GM13977 (cell line): ENCODE measurements at regions not wholly inside any gene's neighbourhood (a gene's known extent, or its start where the extent isn't known, plus 50 kb on each side); places are given as distances from the start of the nearest gene placed in this dataset.

ENCODE experiments used
- DNase-seq: peaks from one replicate; pipeline ENCODE4 v3.0.0; 2012; ENCODE audit warnings: low spot score
- in situ Hi-C: fragments of 300-500 bp; cut with MboI; formaldehyde crosslinking; loops from one replicate; pipeline ENCODE4 v1.12.0; 2022; ENCODE audit warnings: low sequenced_read_pairs, low pct_unique_long_range_greater_than_20kb, mixed read lengths, inconsistent platforms; ENCODE audit not compliant: unreplicated experiment
- TF ChIP-seq, protein P1 (sequence below): IDR thresholded peaks from 2 replicates; pipeline ENCODE4 v1.5.1; 2012; ENCODE audit warnings: mild to moderate bottlenecking, control low read depth; ENCODE audit not compliant: insufficient read depth; ENCODE audit errors: extremely low read depth, missing control alignments

DNA sequence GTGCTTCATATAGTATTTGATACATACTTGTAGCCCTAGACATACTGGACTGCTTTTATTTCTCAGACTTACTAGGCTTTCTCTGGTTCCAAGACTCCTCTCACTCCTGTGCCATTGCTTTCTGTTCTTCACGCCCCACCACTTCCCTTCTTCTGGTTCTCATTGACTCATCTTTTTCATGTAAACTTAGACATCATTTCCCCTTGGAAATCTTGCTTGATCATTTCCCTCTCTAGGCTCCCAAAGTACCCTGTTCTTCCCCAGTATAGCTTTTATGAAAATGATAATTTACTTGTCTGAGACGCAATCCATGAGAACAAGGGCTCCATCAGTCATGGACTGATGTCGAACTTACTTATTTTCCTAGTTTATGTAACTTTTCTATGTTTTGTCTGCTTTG, 83.5 kb downstream of the TLR4 start:
- TF ChIP-seq, protein P1, sequence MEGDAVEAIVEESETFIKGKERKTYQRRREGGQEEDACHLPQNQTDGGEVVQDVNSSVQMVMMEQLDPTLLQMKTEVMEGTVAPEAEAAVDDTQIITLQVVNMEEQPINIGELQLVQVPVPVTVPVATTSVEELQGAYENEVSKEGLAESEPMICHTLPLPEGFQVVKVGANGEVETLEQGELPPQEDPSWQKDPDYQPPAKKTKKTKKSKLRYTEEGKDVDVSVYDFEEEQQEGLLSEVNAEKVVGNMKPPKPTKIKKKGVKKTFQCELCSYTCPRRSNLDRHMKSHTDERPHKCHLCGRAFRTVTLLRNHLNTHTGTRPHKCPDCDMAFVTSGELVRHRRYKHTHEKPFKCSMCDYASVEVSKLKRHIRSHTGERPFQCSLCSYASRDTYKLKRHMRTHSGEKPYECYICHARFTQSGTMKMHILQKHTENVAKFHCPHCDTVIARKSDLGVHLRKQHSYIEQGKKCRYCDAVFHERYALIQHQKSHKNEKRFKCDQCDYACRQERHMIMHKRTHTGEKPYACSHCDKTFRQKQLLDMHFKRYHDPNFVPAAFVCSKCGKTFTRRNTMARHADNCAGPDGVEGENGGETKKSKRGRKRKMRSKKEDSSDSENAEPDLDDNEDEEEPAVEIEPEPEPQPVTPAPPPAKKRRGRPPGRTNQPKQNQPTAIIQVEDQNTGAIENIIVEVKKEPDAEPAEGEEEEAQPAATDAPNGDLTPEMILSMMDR = no peak
- in situ Hi-C loops = loop anchor here (25.0 kb wide), 1 partner anchor 1500 kb away; no protein-coding TSS in a partner anchor
- no peak for DNase-seq

DNA sequence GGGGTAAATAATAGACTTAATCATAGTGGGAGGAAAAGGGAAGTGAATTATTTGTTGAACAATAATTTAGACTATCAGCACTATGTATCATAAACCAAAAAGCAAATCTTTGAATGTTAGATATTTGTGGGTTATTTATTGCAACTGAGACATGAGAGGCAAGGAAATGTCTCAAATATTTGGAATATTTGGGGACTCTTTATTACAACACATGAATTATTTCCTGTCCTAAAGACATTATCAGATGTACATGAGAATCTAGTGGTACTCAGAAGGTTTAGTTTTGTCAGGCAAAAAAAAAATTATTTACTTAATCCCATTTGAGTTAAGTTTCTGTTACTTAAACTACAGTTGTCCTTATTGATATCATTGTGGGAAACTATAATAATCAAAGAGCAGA, 91.1 kb downstream of the TLR4 start:
- DNase-seq = no peak
- in situ Hi-C loops = loop anchor here (25.0 kb wide), 1 partner anchor 1492 kb away; no protein-coding TSS in a partner anchor
- TF ChIP-seq, protein P1 = no peak

DNA sequence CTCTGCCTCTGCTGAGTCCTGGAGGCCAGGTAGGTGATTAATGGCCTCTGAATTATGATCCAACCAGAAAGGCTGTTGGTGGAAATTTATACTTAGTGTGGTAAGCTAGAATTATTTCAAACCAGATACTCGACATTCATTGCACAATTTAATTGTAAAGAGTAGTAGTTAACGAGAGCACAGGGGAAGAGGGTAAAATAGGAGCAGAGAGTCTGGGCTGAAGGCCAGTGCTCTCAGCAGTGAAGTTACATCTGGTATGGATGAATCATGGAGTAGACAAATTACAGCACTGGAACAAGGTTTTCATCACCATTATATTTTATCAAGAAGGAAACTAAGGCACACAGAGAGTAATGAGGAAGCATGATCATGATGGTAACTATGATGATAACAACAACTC, 92.5 kb downstream of the TLR4 start:
- DNase-seq = no peak
- TF ChIP-seq, protein P1 = no peak
- in situ Hi-C loops = loop anchor here (25.0 kb wide), 1 partner anchor 1491 kb away; no protein-coding TSS in a partner anchor

DNA sequence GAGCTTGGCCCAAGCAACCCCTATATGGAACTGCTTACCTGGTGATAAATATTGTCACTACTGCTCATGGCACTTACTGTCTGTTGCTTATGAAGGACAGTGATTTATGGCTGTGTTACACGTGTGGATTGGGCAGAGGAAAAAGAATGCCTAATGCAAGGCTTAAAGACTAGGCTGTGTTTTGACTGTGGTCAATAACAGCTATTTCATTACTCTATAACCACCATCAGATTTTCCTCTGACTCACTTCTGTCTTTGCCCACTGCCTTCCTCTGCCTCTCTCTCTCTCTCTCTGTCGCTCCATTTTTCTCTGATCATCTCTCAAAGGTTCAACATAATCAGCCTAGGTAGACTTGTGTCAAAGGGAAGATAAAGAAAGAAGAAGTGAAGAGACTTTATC, 96.2 kb downstream of the TLR4 start:
- in situ Hi-C loops = no loop called here
- TF ChIP-seq, protein P1 = no peak
- no peak for DNase-seq

DNA sequence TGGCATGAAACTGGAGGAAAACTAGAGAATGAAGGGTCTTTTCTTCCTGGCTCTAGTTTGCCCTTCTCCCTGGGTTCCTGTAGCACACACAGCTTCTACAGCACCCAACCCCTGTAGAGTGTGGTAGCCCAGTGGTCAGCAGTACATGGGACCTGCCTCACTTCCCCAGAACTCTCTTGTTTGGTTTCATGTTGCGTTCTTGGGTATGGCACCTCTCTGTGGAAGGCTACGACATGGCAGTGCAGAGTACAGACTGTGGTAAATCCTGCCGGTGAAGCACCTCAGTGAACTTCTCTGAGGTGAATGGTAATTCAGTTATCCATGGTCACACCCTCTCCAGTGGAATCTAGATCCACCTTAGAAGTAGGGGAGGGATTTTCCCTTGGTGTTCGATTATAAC, 105.5 kb downstream of the TLR4 start:
- TF ChIP-seq, protein P1 = no peak
- in situ Hi-C loops = no loop called here
- no peak for DNase-seq

DNA sequence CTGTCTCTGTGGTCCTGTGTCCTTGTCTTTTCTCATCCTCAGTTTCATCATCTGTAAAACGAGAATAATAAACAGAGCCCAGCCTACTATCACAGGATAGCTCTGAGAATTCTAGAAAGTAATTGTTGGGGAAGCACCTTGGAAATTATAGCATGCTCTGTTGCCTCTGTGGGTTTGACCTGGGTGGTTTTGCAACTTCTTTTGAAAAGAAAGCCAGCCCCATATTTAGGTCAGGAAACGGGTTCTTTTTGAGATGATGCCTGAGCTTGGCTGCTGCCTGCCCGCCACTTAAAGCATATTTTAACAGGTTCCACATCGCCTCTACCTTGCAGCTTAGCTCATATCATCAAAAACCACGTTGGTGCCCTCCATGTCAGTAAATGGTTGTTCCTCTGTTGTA, 111.1 kb downstream of the TLR4 start:
- in situ Hi-C loops = no loop called here
- TF ChIP-seq, protein P1 = no peak
- no peak for DNase-seq

DNA sequence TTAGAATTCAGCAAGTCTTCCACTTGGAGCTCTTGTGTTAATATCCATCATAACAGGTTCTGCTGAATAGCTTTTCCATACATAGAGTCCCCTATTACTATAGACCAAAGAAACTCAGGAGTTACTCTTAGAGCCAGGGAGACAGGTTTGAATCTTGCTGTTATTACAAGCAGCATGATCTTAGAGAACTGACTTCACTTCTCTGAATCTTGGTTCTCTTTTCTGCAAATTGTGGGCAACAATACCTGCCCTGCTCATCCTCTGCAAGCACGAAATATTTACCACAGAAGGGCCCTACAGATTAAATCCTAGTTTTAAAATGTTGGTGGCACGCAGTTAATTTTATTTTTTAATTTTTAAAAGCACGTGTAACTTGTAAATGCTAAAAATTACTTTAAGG, 111.7 kb downstream of the TLR4 start:
- in situ Hi-C loops = no loop called here
- TF ChIP-seq, protein P1 = no peak
- DNase-seq = no peak
